CD4-positive, alpha-beta memory T cell (primary cell): ENCODE measurements at regions not wholly inside any gene's neighbourhood (a gene's known extent, or its start where the extent isn't known, plus 50 kb on each side); places are given as distances from the start of the nearest gene placed in this dataset.

Experiments used
- CTCF ChIA-PET: fragments of 350-600 bp; sonication (Branson Sonifier 250); formaldehyde crosslinking; loops from one replicate; lab custom pipeline; 2021; ENCODE audit warnings: inconsistent platforms; ENCODE audit not compliant: partially characterized antibody; lab: Charles Lee
- POLR2A ChIA-PET: fragments of 350-600 bp; sonication (Branson Sonifier 250); formaldehyde crosslinking; loops from one replicate; lab custom pipeline; 2021; ENCODE audit not compliant: partially characterized antibody; lab: Charles Lee
- DNase-seq, 5 donors: peaks; one replicate each; pipeline versions ENCODE4 v3.0.0 to v3.0.0-alpha.2; 2020 to 2022; ENCODE audit warnings: mixed read lengths in 1 of 5
- H3K27ac ChIP-seq: one replicate; pipeline ENCODE4 v1.7.0; 2013; ENCODE audit warnings: low read depth, low read length
- H3K27me3 ChIP-seq: 2 replicates; pipeline ENCODE4 v1.7.0; 2013; ENCODE audit warnings: mild to moderate bottlenecking, low read length, moderate library complexity; ENCODE audit not compliant: insufficient read depth
- H3K36me3 ChIP-seq: 2 replicates; pipeline ENCODE4 v1.7.0; 2013; ENCODE audit warnings: mild to moderate bottlenecking, low read length, moderate library complexity; ENCODE audit not compliant: insufficient read depth
- H3K4me1 ChIP-seq: 2 replicates; pipeline ENCODE4 v1.7.0; 2013; ENCODE audit warnings: mild to moderate bottlenecking, low read length, moderate library complexity; ENCODE audit not compliant: insufficient read depth
- H3K4me3 ChIP-seq, 2 donors: one replicate each; pipeline ENCODE4 v1.7.0; 2013; ENCODE audit warnings: low read length in 2 of 2, mild to moderate bottlenecking in 1 of 2
- H3K9me3 ChIP-seq, 2 donors: one replicate each; pipeline ENCODE4 v1.7.0; 2013; ENCODE audit warnings: low read length in 2 of 2, control low read depth in 1 of 2; ENCODE audit not compliant: control insufficient read depth in 1 of 2
- H3K27ac Mint-ChIP-seq, 7 donors: one replicate each; pipeline ENCODE4 v1.8.0; 2020 to 2021; ENCODE audit warnings: mixed read lengths in 7 of 7, mild to moderate bottlenecking in 6 of 7, inconsistent platforms in 3 of 7, moderate library complexity in 3 of 7
- H3K27me3 Mint-ChIP-seq, 2 donors: one replicate each; pipeline ENCODE4 v1.8.0; 2020 to 2021; ENCODE audit warnings: mixed read lengths in 2 of 2
- H3K36me3 Mint-ChIP-seq, 2 donors: one replicate each; pipeline ENCODE4 v1.8.0; 2020 to 2021; ENCODE audit warnings: mixed read lengths in 2 of 2, inconsistent platforms in 1 of 2, mild to moderate bottlenecking in 1 of 2
- H3K4me1 Mint-ChIP-seq, 4 donors: one replicate each; pipeline ENCODE4 v1.8.0; 2020 to 2021; ENCODE audit warnings: mixed read lengths in 4 of 4, mild to moderate bottlenecking in 1 of 4
- H3K4me3 Mint-ChIP-seq, 8 donors: one replicate each; pipeline ENCODE4 v1.8.0; 2020 to 2021; ENCODE audit warnings: mixed read lengths in 8 of 8, mild to moderate bottlenecking in 7 of 8, moderate library complexity in 6 of 8, inconsistent platforms in 3 of 8
- H3K9me3 Mint-ChIP-seq, 8 donors: one replicate each; pipeline ENCODE4 v1.8.0; 2020 to 2021; ENCODE audit warnings: mixed read lengths in 8 of 8, mild to moderate bottlenecking in 5 of 8, inconsistent platforms in 3 of 8, moderate library complexity in 1 of 8
- intact Hi-C: fragments of 100-400 bp; cut with micrococcal nuclease; formaldehyde crosslinking; loops from one replicate; pipeline ENCODE4 v1.15.1; 2023

GRCh38 chr11:21933095-21933494, 259.8 kb upstream of the ANO5 start:
- H3K4me3 ChIP-seq = no peak overlapping the region
- no peaks in the 10 kb centered on the region for H3K36me3 ChIP-seq
- Mint-ChIP-seq H3K4me3 (no peak overlapping the region), H3K36me3 (no peaks in the 10 kb centered on the region), H3K27ac (no peak overlapping the region), H3K4me1 (no peaks in the 10 kb centered on the region), H3K27me3 (no peaks in the 10 kb centered on the region), H3K9me3 (peaks cover 0 to 13% (median 3%) of the 10 kb centered on the region in 8 donors)
- ChIA-PET CTCF (no interaction called here), POLR2A (no interaction called here)
- H3K9me3 ChIP-seq = no peaks in the 10 kb centered on the region
- intact Hi-C loops = no loop called here
- no peaks in the 10 kb centered on the region for H3K27me3 ChIP-seq
- no peak for DNase-seq
- no peaks in the 10 kb centered on the region for H3K4me1 ChIP-seq
- no peak overlapping the region for H3K27ac ChIP-seq

- Histone ChIP-seq H3K9me3 (no peaks in the 10 kb centered on the region), H3K36me3 (no peaks in the 10 kb centered on the region), H3K27me3 (no peaks in the 10 kb centered on the region), H3K4me3 (no peak overlapping the region), H3K27ac (no peak overlapping the region), H3K4me1 (no peaks in the 10 kb centered on the region)
- ChIA-PET CTCF (no interaction called here), POLR2A (no interaction called here)
- Mint-ChIP-seq H3K4me1 (no peaks in the 10 kb centered on the region), H3K4me3 (no peak overlapping the region), H3K27me3 (no peaks in the 10 kb centered on the region), H3K9me3 (peaks cover 2 to 16% (median 4%) of the 10 kb centered on the region in 8 donors), H3K36me3 (no peaks in the 10 kb centered on the region), H3K27ac (no peak overlapping the region)
- intact Hi-C loops = no loop called here
- DNase-seq = no peak
Observed at GRCh38 chr11:21944577-21944976, 248.3 kb upstream of the ANO5 start.

GRCh38 chr11:21948876-21949275, 244.0 kb upstream of the ANO5 start:
- Histone ChIP-seq H3K36me3 (no peaks in the 10 kb centered on the region), H3K4me1 (no peaks in the 10 kb centered on the region), H3K9me3 (no peaks in the 10 kb centered on the region), H3K4me3 (no peak overlapping the region), H3K27me3 (no peaks in the 10 kb centered on the region), H3K27ac (no peak overlapping the region)
- POLR2A ChIA-PET = no interaction called here
- no peak overlapping the region for H3K27ac Mint-ChIP-seq
- H3K4me3 Mint-ChIP-seq = no peak overlapping the region
- H3K4me1 Mint-ChIP-seq = no peaks in the 10 kb centered on the region
- no peak for DNase-seq
- H3K27me3 Mint-ChIP-seq = no peaks in the 10 kb centered on the region
- intact Hi-C loops = no loop called here
- no peaks in the 10 kb centered on the region for H3K36me3 Mint-ChIP-seq
- peaks cover 2 to 19% (median 8%) of the 10 kb centered on the region in 8 donors for H3K9me3 Mint-ChIP-seq
- CTCF ChIA-PET = no interaction called here

GRCh38 chr11:21949763-21950413, 243.0 kb upstream of the ANO5 start:
- Mint-ChIP-seq H3K4me3 (no peak overlapping the region), H3K27ac (no peak overlapping the region), H3K36me3 (no peaks in the 10 kb centered on the region), H3K27me3 (no peaks in the 10 kb centered on the region), H3K4me1 (no peaks in the 10 kb centered on the region), H3K9me3 (peaks cover 3 to 22% (median 10%) of the 10 kb centered on the region in 8 donors)
- Histone ChIP-seq H3K4me1 (no peaks in the 10 kb centered on the region), H3K9me3 (no peaks in the 10 kb centered on the region), H3K4me3 (no peak overlapping the region), H3K36me3 (no peaks in the 10 kb centered on the region), H3K27ac (no peak overlapping the region), H3K27me3 (no peaks in the 10 kb centered on the region)
- ChIA-PET CTCF (no interaction called here), POLR2A (no interaction called here)
- no peak for DNase-seq
- intact Hi-C loops = no loop called here

- Histone ChIP-seq H3K4me1 (no peaks in the 10 kb centered on the region), H3K9me3 (no peaks in the 10 kb centered on the region), H3K27me3 (no peaks in the 10 kb centered on the region), H3K4me3 (no peak overlapping the region), H3K36me3 (no peaks in the 10 kb centered on the region), H3K27ac (no peak overlapping the region)
- no peaks in the 10 kb centered on the region for H3K4me1 Mint-ChIP-seq
- no peak overlapping the region for H3K27ac Mint-ChIP-seq
- no peak for DNase-seq
- no peaks in the 10 kb centered on the region for H3K36me3 Mint-ChIP-seq
- H3K27me3 Mint-ChIP-seq = no peaks in the 10 kb centered on the region
- ChIA-PET CTCF (interaction anchor here (0.6 kb wide), 1 partner anchor 1088 kb away, joined by 3 read pairs; no protein-coding TSS in a partner anchor), POLR2A (no interaction called here)
- H3K9me3 Mint-ChIP-seq = peaks cover 0 to 19% (median 9%) of the 10 kb centered on the region in 8 donors
- no peak overlapping the region for H3K4me3 Mint-ChIP-seq
- intact Hi-C loops = no loop called here
Observed at GRCh38 chr11:21963013-21963412, 229.9 kb upstream of the ANO5 start.

GRCh38 chr11:21965221-21965620, 227.7 kb upstream of the ANO5 start:
- ChIA-PET POLR2A (no interaction called here), CTCF (no interaction called here)
- Mint-ChIP-seq H3K4me3 (no peak overlapping the region), H3K27ac (no peak overlapping the region), H3K27me3 (no peaks in the 10 kb centered on the region), H3K36me3 (no peaks in the 10 kb centered on the region), H3K4me1 (no peaks in the 10 kb centered on the region), H3K9me3 (peaks cover 0 to 17% (median 9%) of the 10 kb centered on the region in 8 donors)
- no peak overlapping the region for H3K4me3 ChIP-seq
- no peaks in the 10 kb centered on the region for H3K9me3 ChIP-seq
- intact Hi-C loops = no loop called here
- no peaks in the 10 kb centered on the region for H3K27me3 ChIP-seq
- no peak for DNase-seq
- no peak overlapping the region for H3K27ac ChIP-seq
- no peaks in the 10 kb centered on the region for H3K36me3 ChIP-seq
- no peaks in the 10 kb centered on the region for H3K4me1 ChIP-seq

- no peaks in the 10 kb centered on the region for H3K27me3 ChIP-seq
- ChIA-PET CTCF (no interaction called here), POLR2A (no interaction called here)
- H3K4me3 ChIP-seq = no peak overlapping the region
- H3K9me3 ChIP-seq = no peaks in the 10 kb centered on the region
- Mint-ChIP-seq H3K4me1 (no peaks in the 10 kb centered on the region), H3K27ac (no peak overlapping the region), H3K27me3 (no peaks in the 10 kb centered on the region), H3K9me3 (peaks cover 0 to 17% (median 8%) of the 10 kb centered on the region in 8 donors), H3K36me3 (no peaks in the 10 kb centered on the region), H3K4me3 (no peak overlapping the region)
- no peak for DNase-seq
- H3K4me1 ChIP-seq = no peaks in the 10 kb centered on the region
- intact Hi-C loops = no loop called here
- H3K27ac ChIP-seq = no peak overlapping the region
- no peaks in the 10 kb centered on the region for H3K36me3 ChIP-seq
Observed at GRCh38 chr11:21968702-21969101, 224.2 kb upstream of the ANO5 start.
